Osteoblast (primary cell): ENCODE measurements at regions not wholly inside any gene's neighbourhood (a gene's known extent, or its start where the extent isn't known, plus 50 kb on each side); places are given as distances from the start of the nearest gene placed in this dataset.

Source experiments
- DNase-seq: peaks from one replicate; pipeline ENCODE4 v3.0.0; 2011; ENCODE audit warnings: low spot score, mixed read lengths; ENCODE audit not compliant: insufficient read length; ENCODE audit errors: missing footprints
- H2AFZ ChIP-seq: 2 replicates; pipeline ENCODE4 v1.6.0; 2011; ENCODE audit warnings: mild to moderate bottlenecking, low read length
- H3K27ac ChIP-seq: 2 replicates; pipeline ENCODE4 v1.5.1; 2011; ENCODE audit warnings: mild to moderate bottlenecking, low read depth, low read length, moderate library complexity
- H3K27me3 ChIP-seq: 2 replicates; pipeline ENCODE4 v1.6.0; 2012; ENCODE audit warnings: mild to moderate bottlenecking, control low read depth, inconsistent platforms, low read length, moderate library complexity; ENCODE audit not compliant: insufficient read depth
- H3K36me3 ChIP-seq: 2 replicates; pipeline ENCODE4 v1.5.1; 2011; ENCODE audit warnings: mild to moderate bottlenecking, low read length, control low read depth, moderate library complexity; ENCODE audit not compliant: insufficient read depth
- H3K4me1 ChIP-seq: 2 replicates; pipeline ENCODE4 v1.5.1; 2011; ENCODE audit warnings: mild to moderate bottlenecking, low read length, control low read depth, moderate library complexity; ENCODE audit not compliant: insufficient read depth
- H3K4me2 ChIP-seq: 2 replicates; pipeline ENCODE4 v1.6.0; 2011; ENCODE audit warnings: mild to moderate bottlenecking, low read length; ENCODE audit not compliant: insufficient read depth
- H3K4me3 ChIP-seq: fragments of 200-600 bp; sonication (generic); 3 replicates; pipeline ENCODE4 v1.5.1; 2012; ENCODE audit warnings: mild to moderate bottlenecking, low read length, inconsistent platforms; ENCODE audit not compliant: insufficient read depth
- H3K79me2 ChIP-seq: 2 replicates; pipeline ENCODE4 v1.6.0; 2012; ENCODE audit warnings: mild to moderate bottlenecking, low read length, control low read depth, inconsistent platforms; ENCODE audit not compliant: insufficient read depth
- H3K9me3 ChIP-seq: 2 replicates; pipeline ENCODE4 v1.5.1; 2011; ENCODE audit warnings: low read depth, low read length, control low read depth
- H4K20me1 ChIP-seq: 2 replicates; pipeline ENCODE4 v1.6.0; 2012; ENCODE audit warnings: mild to moderate bottlenecking, low read length, control low read depth; ENCODE audit not compliant: insufficient read depth
- TF ChIP-seq, protein P1 (sequence below): IDR thresholded peaks from 2 replicates; pipeline ENCODE4 v1.5.1; 2011; ENCODE audit warnings: mild to moderate bottlenecking, low read depth, low read length, moderate library complexity; ENCODE audit errors: extremely low read depth

DNA sequence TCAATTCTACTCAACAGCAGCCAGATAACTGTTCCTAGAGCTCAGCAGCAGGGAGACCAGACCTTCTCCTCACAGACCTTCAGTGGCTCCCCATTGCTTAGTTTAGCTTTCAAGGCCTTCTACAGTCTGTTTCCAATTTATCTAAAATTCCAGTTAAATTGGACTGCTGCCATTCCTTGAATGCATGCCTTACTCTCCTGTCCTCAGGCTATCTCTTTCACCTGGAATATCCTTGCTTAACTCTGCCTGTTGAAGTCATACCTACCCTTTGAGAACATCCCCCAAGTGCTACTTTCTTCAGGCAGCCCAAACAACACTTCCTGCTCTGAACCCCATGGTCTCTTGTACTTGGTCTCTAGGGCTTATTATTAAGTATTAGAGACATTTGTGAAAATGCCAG is 120.7 kb upstream of the TENM4 start:
- Histone ChIP-seq H3K4me1 (no peaks in the 10 kb centered on the region), H4K20me1 (no peaks in the 10 kb centered on the region), H2AFZ (no peak overlapping the region), H3K27me3 (no peaks in the 10 kb centered on the region), H3K36me3 (no peaks in the 10 kb centered on the region), H3K4me2 (no peak overlapping the region), H3K79me2 (no peaks in the 10 kb centered on the region), H3K9me3 (no peaks in the 10 kb centered on the region), H3K27ac (no peak overlapping the region), H3K4me3 (no peak overlapping the region)
- DNase-seq: no peak
- TF ChIP-seq, protein P1, sequence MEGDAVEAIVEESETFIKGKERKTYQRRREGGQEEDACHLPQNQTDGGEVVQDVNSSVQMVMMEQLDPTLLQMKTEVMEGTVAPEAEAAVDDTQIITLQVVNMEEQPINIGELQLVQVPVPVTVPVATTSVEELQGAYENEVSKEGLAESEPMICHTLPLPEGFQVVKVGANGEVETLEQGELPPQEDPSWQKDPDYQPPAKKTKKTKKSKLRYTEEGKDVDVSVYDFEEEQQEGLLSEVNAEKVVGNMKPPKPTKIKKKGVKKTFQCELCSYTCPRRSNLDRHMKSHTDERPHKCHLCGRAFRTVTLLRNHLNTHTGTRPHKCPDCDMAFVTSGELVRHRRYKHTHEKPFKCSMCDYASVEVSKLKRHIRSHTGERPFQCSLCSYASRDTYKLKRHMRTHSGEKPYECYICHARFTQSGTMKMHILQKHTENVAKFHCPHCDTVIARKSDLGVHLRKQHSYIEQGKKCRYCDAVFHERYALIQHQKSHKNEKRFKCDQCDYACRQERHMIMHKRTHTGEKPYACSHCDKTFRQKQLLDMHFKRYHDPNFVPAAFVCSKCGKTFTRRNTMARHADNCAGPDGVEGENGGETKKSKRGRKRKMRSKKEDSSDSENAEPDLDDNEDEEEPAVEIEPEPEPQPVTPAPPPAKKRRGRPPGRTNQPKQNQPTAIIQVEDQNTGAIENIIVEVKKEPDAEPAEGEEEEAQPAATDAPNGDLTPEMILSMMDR: no peak

DNA sequence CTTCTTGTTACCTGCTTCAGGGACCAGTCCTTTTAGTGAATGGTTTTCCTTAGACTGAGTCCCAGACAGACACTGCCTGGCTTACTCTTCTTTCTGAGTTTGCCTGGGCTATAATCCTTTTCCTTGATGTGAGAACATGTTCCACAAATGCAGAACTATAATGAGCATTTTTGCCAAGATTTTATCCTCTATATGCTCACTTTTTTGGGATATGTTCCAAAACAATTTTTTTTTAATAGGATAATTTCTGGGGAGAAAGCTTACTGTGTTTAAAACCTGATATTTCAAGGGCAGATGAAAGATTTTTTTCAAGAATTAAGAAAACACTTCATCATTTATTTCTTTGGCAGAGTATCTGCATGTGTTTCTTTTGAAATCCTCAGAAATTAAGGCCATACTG is 110.0 kb upstream of the TENM4 start:
- Histone ChIP-seq H3K36me3 (no peaks in the 10 kb centered on the region), H3K79me2 (no peaks in the 10 kb centered on the region), H3K27ac (no peak overlapping the region), H3K4me2 (no peak overlapping the region), H3K4me1 (no peaks in the 10 kb centered on the region), H2AFZ (no peak overlapping the region), H3K27me3 (no peaks in the 10 kb centered on the region), H4K20me1 (no peaks in the 10 kb centered on the region), H3K9me3 (no peaks in the 10 kb centered on the region), H3K4me3 (no peak overlapping the region)
- DNase-seq: no peak
- TF ChIP-seq, protein P1: no peak

DNA sequence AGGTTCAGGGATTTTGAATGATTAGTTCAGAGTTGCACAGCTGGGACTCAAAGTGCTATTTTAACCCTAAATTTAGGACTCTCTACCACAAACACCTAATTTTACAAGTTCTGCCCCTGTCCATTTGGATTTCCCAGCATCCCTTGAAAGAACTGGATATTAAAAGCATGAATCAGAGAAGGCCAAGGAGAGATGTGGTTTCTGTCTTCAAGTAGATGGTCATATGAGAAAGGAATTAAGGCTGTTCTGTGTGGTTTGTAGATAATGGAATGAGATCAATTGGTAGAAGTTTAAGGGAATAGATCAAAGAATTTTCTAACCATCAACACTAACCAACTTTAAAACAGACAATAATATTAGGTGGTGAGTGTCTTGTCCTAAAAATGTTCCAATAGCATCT is 106.4 kb upstream of the TENM4 start:
- TF ChIP-seq, protein P1: no peak
- Histone ChIP-seq H3K4me1 (no peaks in the 10 kb centered on the region), H3K27ac (no peak overlapping the region), H3K4me2 (no peak overlapping the region), H3K36me3 (no peaks in the 10 kb centered on the region), H3K4me3 (no peak overlapping the region), H3K79me2 (no peaks in the 10 kb centered on the region), H2AFZ (no peak overlapping the region), H4K20me1 (no peaks in the 10 kb centered on the region), H3K27me3 (no peaks in the 10 kb centered on the region), H3K9me3 (no peaks in the 10 kb centered on the region)
- DNase-seq: no peak

DNA sequence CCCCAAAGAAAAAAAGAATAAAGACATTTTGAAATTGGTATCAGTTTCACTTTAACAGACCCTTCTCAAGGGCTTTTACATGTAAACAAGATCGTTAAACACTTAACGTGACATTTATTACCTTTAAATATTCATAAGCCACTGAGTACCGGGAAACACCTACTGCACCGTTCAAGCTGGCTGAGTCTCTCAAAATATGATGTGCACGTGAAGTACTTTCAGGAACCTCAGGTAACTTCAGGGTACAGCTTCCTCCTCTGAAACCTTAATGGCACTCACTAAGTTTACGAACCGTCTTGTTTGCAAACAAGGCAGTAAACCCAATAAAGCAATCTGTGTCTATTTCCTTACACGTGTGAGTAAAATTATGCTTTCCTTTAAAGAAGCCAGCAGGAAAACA is 105.5 kb upstream of the TENM4 start:
- no peak overlapping the region for H3K27ac ChIP-seq
- no peak overlapping the region for H3K4me2 ChIP-seq
- TF ChIP-seq, protein P1: no peak
- no peak overlapping the region for H3K4me3 ChIP-seq
- no peaks in the 10 kb centered on the region for H3K4me1 ChIP-seq
- no peaks in the 10 kb centered on the region for H3K27me3 ChIP-seq
- no peaks in the 10 kb centered on the region for H4K20me1 ChIP-seq
- no peak for DNase-seq
- no peaks in the 10 kb centered on the region for H3K9me3 ChIP-seq
- no peaks in the 10 kb centered on the region for H3K36me3 ChIP-seq
- no peak overlapping the region for H2AFZ ChIP-seq
- no peaks in the 10 kb centered on the region for H3K79me2 ChIP-seq
